ENCODE measurements at regions not wholly inside any gene's neighbourhood (a gene's known extent, or its start where the extent isn't known, plus 50 kb on each side); places are given as distances from the start of the nearest gene placed in this dataset.
"Not testable (repeated sequence)": the region's sequence is repeated elsewhere in the genome, so short reads cannot be mapped to it uniquely, and the experiment has no call there.

- not testable (repeated sequence) for TF ChIP-seq POLR2AphosphoS5, POLR2A (IDR thresholded peaks at IDR 0.05; ENCODE audit: low read depth, low read length)
Observed at GRCh38 chr9:42268729-42269128, 85.3 kb downstream of the SPATA31A6 start.

Data from GM12892 (cell line).